Heart left ventricle (tissue), 16 donors: ENCODE measurements at regions not wholly inside any gene's neighbourhood (a gene's known extent, or its start where the extent isn't known, plus 50 kb on each side); places are given as distances from the start of the nearest gene placed in this dataset.

Experiments used
- ATAC-seq, 4 donors: fragments of 200-7000 bp; cut with Tn5 transposase; one replicate each; pipeline ENCODE4 v1.9.1; 2020 to 2022; ENCODE audit warnings: moderate library complexity in 4 of 4, mild to moderate bottlenecking in 3 of 4, moderate number of reproducible peaks in 1 of 4
- DNase-seq, 5 donors: peaks; one replicate each; pipeline ENCODE4 v3.0.0-alpha.2; 2020
- H3K27ac ChIP-seq, 12 donors: fragments of 200-600 bp; sonication (generic) in 4 of 12; one replicate each; pipeline versions ENCODE4 v1.5.0 to v1.8.0; 2016 to 2022; ENCODE audit warnings: mild to moderate bottlenecking in 2 of 12
- H3K27me3 ChIP-seq, 9 donors: fragments of 200-600 bp; sonication (generic) in 2 of 9; one replicate each; pipeline versions ENCODE4 v1.5.1 to v1.8.0; 2016 to 2022; ENCODE audit warnings: mild to moderate bottlenecking in 3 of 9
- H3K36me3 ChIP-seq, 9 donors: fragments of 200-600 bp; sonication (generic) in 2 of 9; one replicate each; pipeline versions ENCODE4 v1.5.0 to v1.8.0; 2018 to 2022; ENCODE audit warnings: mild to moderate bottlenecking in 2 of 9
- H3K4me1 ChIP-seq, 12 donors: fragments of 200-600 bp; sonication (generic) in 4 of 12; one replicate each; pipeline versions ENCODE4 v1.5.0 to v1.8.0; 2016 to 2022; ENCODE audit warnings: mild to moderate bottlenecking in 3 of 12
- H3K4me3 ChIP-seq, 12 donors: fragments of 200-600 bp; sonication (generic) in 4 of 12; one replicate each; pipeline versions ENCODE4 v1.5.0 to v1.8.0; 2017 to 2022; ENCODE audit warnings: mild to moderate bottlenecking in 9 of 12, moderate library complexity in 4 of 12
- H3K9me3 ChIP-seq, 12 donors: fragments of 200-600 bp; sonication (generic) in 4 of 12; one replicate each; pipeline versions ENCODE4 v1.5.0 to v1.8.0; 2016 to 2022; ENCODE audit warnings: mild to moderate bottlenecking in 1 of 12
- CTCF ChIP-seq, 12 donors: fragments of 200-600 bp; sonication (generic) in 4 of 12; IDR thresholded peaks; one replicate each; pipeline versions ENCODE4 v1.5.0 to v1.8.0; 2018 to 2022; ENCODE audit warnings: antibody characterized with exemption in 12 of 12, mild to moderate bottlenecking in 5 of 12
- POLR2A ChIP-seq, 2 donors: fragments of 450-650 bp; IDR thresholded peaks; one replicate each; pipeline ENCODE4 v1.6.1; 2017; ENCODE audit warnings: antibody characterized with exemption in 2 of 2, mild to moderate bottlenecking in 2 of 2, moderate library complexity in 2 of 2
- WGBS, 4 donors: extraction: QIAGEN DNeasy Blood & Tissue Kit in 2 of 4; methylation state at CpG; one replicate each; pipeline versions ENCODE4 v1.1.5 to v1.1.7; 2013 to 2018; 5-methylcytosine and 5-hydroxymethylcytosine counted together
- intact Hi-C, 10 donors: fragments of 100-400 bp; cut with DNase I; formaldehyde crosslinking; loops; one replicate each; pipeline versions ENCODE4 v1.11.1 to v1.14.2; 2022
- donor health status: ischemic (EF 13 %, LVEDD 7.1; RV severe dilation, severe dysfunction).
- donor health status: healthy with polysubstance abuse.
- donor health status: DM: no; HTN: yes; CAD: no.
- donor health status: DM: no; HTN: no; CAD: no.
- donor health status: ischemic (EF 25% LVEDD 6.9; RV normal size, moderate dysfunction).
- donor health status: ischemic (EF 25% LVEDD 5.7; RV mildly dilated, moderate dysfunction).
- donor health status: healthy.
- donor health status: DM: yes; HTN: yes; CAD: no.
- donor health status: ischemic (EF 35%, LVEDD 5.7; RV mildly dilated, moderate dysfunction).
- donor health status: nonischemic (EF 11% LVEDD 7.7; RV severe dilation, severe dysfunction).
- donor health status: DM: yes; HTN: yes; CAD: no.
- donor health status: PGD.
- donor health status: ischemic (EF 29% LVEDD 5.4; RV normal size, mild dysfunction).
- donor health status: nonischemic (EF 23%, LVEDD 6.1; RV moderate dilation, normal function).

GRCh38 chr3:190989218-190989617, 126.7 kb upstream of the GMNC start:
- no peak for TF ChIP-seq CTCF (IDR thresholded peaks at IDR 0.05)
- no peak for TF ChIP-seq POLR2A (IDR thresholded peaks at IDR 0.05)
- no peak for ATAC-seq
- Histone ChIP-seq H3K4me1 (no peaks in the 10 kb centered on the region), H3K9me3 (peaks cover 0 to 30% (median 8%) of the 10 kb centered on the region in 12 donors), H3K27me3 (no peaks in the 10 kb centered on the region), H3K36me3 (no peaks in the 10 kb centered on the region), H3K4me3 (no peak overlapping the region), H3K27ac (no peak overlapping the region)
- intact Hi-C loops, result no loop called here
- 64 to 76% (median 67%) methylated on average over 2 of the region's 2 CpGs for WGBS, 4 donors
- DNase-seq, result no peak

- peaks cover 0 to 30% (median 8%) of the 10 kb centered on the region in 12 donors for H3K9me3 ChIP-seq
- H3K4me3 ChIP-seq, result no peak overlapping the region
- no peaks in the 10 kb centered on the region for H3K27me3 ChIP-seq
- no peak overlapping the region for H3K27ac ChIP-seq
- DNase-seq (no peak), ATAC-seq (no peak)
- no peak for TF ChIP-seq POLR2A (IDR thresholded peaks at IDR 0.05)
- TF ChIP-seq CTCF (IDR thresholded peaks at IDR 0.05), result no peak
- intact Hi-C loops, result no loop called here
- no peaks in the 10 kb centered on the region for H3K36me3 ChIP-seq
- H3K4me1 ChIP-seq, result no peaks in the 10 kb centered on the region
- WGBS, 4 donors, result 64 to 79% (median 70%) methylated on average over 2 of the region's 2 CpGs
These were observed 125.6 kb upstream of the GMNC start for GRCh38 chr3:190988102-190988501.

- DNase-seq, result no peak
- Histone ChIP-seq H3K4me1 (no peaks in the 10 kb centered on the region), H3K36me3 (no peaks in the 10 kb centered on the region), H3K27ac (no peak overlapping the region), H3K4me3 (no peak overlapping the region), H3K27me3 (no peaks in the 10 kb centered on the region), H3K9me3 (peaks cover 0 to 30% (median 8%) of the 10 kb centered on the region in 12 donors)
- ATAC-seq, result no peak
- intact Hi-C loops, result no loop called here
- WGBS, 4 donors, result 86 to 90% (median 88%) methylated on average over 4 of the region's 4 CpGs
- no peak for TF ChIP-seq POLR2A (IDR thresholded peaks at IDR 0.05)
- no peak for TF ChIP-seq CTCF (IDR thresholded peaks at IDR 0.05)
These were observed 122.2 kb upstream of the GMNC start for GRCh38 chr3:190984502-190985244.

- peaks cover 0 to 24% (median 8%) of the 10 kb centered on the region in 12 donors for H3K9me3 ChIP-seq
- intact Hi-C loops, result no loop called here
- no peak for DNase-seq
- H3K4me3 ChIP-seq, result no peak overlapping the region
- TF ChIP-seq CTCF (IDR thresholded peaks at IDR 0.05) (no peak), POLR2A (IDR thresholded peaks at IDR 0.05) (no peak)
- no peak for ATAC-seq
- H3K36me3 ChIP-seq, result no peaks in the 10 kb centered on the region
- no peak overlapping the region for H3K27ac ChIP-seq
- WGBS, 4 donors, result 16 to 42% (median 37%) methylated on average over 1 of the region's 1 CpG
- no peaks in the 10 kb centered on the region for H3K4me1 ChIP-seq
- no peaks in the 10 kb centered on the region for H3K27me3 ChIP-seq
These were observed 121.4 kb upstream of the GMNC start for GRCh38 chr3:190983875-190984274.
